ENCODE measurements at regions not wholly inside any gene's neighbourhood (a gene's known extent, or its start where the extent isn't known, plus 50 kb on each side); places are given as distances from the start of the nearest gene placed in this dataset.
A peak's percentile ranks its signal among the peaks of the same experiment; 100 is the strongest.

- H3K9me3 ChIP-seq (ENCODE audit: control insufficient read depth, low read depth, low read length) = no peaks in the 10 kb centered on the region
- H2BK5ac ChIP-seq (ENCODE audit: insufficient read length, low read length) = no peak overlapping the region
- DNase-seq = peak; percentile 76
- no peak overlapping the region for H2BK120ac ChIP-seq (ENCODE audit: low read depth, low read length, poor library complexity, severe bottlenecking)
- H3K4ac ChIP-seq (ENCODE audit: low read depth, low read length) = no peak overlapping the region
- no peak overlapping the region for H3K27ac Mint-ChIP-seq
- H3K4me2 ChIP-seq (ENCODE audit: insufficient read depth, insufficient read length, low read length) = no peak overlapping the region
- no peak overlapping the region for H2BK15ac ChIP-seq (ENCODE audit: low read depth, low read length)
- H3K27me3 Mint-ChIP-seq (ENCODE audit: low read depth) = peaks cover 8% of the 10 kb centered on the region
- H2AFZ ChIP-seq (ENCODE audit: low read length) = no peak overlapping the region
- TF ChIP-seq CTCF (conservative IDR thresholded peaks at IDR 0.05) = peak; percentile 74
- H3K9ac ChIP-seq (ENCODE audit: extremely low read depth, insufficient read length, low read length) = no peak overlapping the region
- no peak overlapping the region for H4K91ac ChIP-seq (ENCODE audit: insufficient read length, low read depth, low read length)
- no peak overlapping the region for H4K8ac ChIP-seq (replicated peaks; ENCODE audit: insufficient read length, low read depth, low read length)
- H3K18ac ChIP-seq (ENCODE audit: insufficient read length, low read depth, low read length) = no peak overlapping the region
- no peak overlapping the region for H3K56ac ChIP-seq (ENCODE audit: insufficient read length, low read depth, low read length)
- H3K27me3 ChIP-seq (ENCODE audit: insufficient read depth, low read length) = no peaks in the 10 kb centered on the region
- WGBS (ENCODE audit: extremely low coverage, insufficient read length, low lambda C conversion rate) = no CpG with 5 or more reads among the region's 9 CpGs
- H2BK20ac ChIP-seq (ENCODE audit: low read depth, low read length, poor library complexity, severe bottlenecking) = no peak overlapping the region
- H3K4me1 ChIP-seq (ENCODE audit: insufficient read depth, low read length) = no peaks in the 10 kb centered on the region
- no peak overlapping the region for H2BK12ac ChIP-seq (ENCODE audit: insufficient read length, low read depth, low read length)
- H3K4me1 Mint-ChIP-seq = peaks cover 4 to 9% of the 10 kb centered on the region in 2 experiments
- no peak overlapping the region for H3K14ac ChIP-seq (ENCODE audit: insufficient read depth, low read length)
- no peak overlapping the region for H3K4me3 Mint-ChIP-seq
- no peaks in the 10 kb centered on the region for H4K20me1 ChIP-seq (ENCODE audit: control insufficient read depth, insufficient read depth, insufficient read length)
- H3K27ac ChIP-seq (ENCODE audit: insufficient read length, low read depth, low read length) = no peak overlapping the region
- H3K79me2 ChIP-seq (ENCODE audit: insufficient read depth, low read length) = no peaks in the 10 kb centered on the region
- H3T11ph ChIP-seq (ENCODE audit: low read length) = no peak overlapping the region
- H3K79me1 ChIP-seq (ENCODE audit: insufficient read depth, low read depth, low read length, poor library complexity, severe bottlenecking) = no peaks in the 10 kb centered on the region
- no peak overlapping the region for H2AK5ac ChIP-seq (ENCODE audit: insufficient read length, low read length)
- no peak overlapping the region for H4K5ac ChIP-seq (ENCODE audit: insufficient read length, low read depth, low read length)
- H3K36me3 Mint-ChIP-seq (ENCODE audit: insufficient read depth in 1 of 3, low read depth in 3 of 3) = no peaks in the 10 kb centered on the region
- no peak overlapping the region for H3K23ac ChIP-seq (ENCODE audit: insufficient read length, low read depth, low read length)
- no peaks in the 10 kb centered on the region for H3K9me3 Mint-ChIP-seq
- H3K23me2 ChIP-seq (ENCODE audit: insufficient read length, low read depth, low read length, poor library complexity, severe bottlenecking) = no peaks in the 10 kb centered on the region
These were observed 129.9 kb upstream of the GRIN2B start for GRCh38 chr12:14111230-14111865.
